ENCODE measurements at regions not wholly inside any gene's neighbourhood (a gene's known extent, or its start where the extent isn't known, plus 50 kb on each side); places are given as distances from the start of the nearest gene placed in this dataset.

- TF ChIP-seq CTCF (IDR thresholded peaks at IDR 0.05; ENCODE audit: low read depth, low read length) = no peak
- peak; percentile 7 for DNase-seq (ENCODE audit: extremely low read depth, low read depth)
Observed at GRCh38 chr5:125093776-125094175, 347.3 kb upstream of the ZNF608 start.

- DNase-seq (ENCODE audit: extremely low read depth, low read depth) = no peak
- no peak for TF ChIP-seq CTCF (IDR thresholded peaks at IDR 0.05; ENCODE audit: low read depth, low read length)
Observed at GRCh38 chr5:125100342-125100741, 353.9 kb upstream of the ZNF608 start.

GRCh38 chr5:125100951-125101350 is 354.5 kb upstream of the ZNF608 start:
- TF ChIP-seq CTCF (IDR thresholded peaks at IDR 0.05; ENCODE audit: low read depth, low read length) = no peak
- no peak for DNase-seq (ENCODE audit: extremely low read depth, low read depth)

- TF ChIP-seq CTCF (IDR thresholded peaks at IDR 0.05; ENCODE audit: low read depth, low read length) = no peak
- no peak for DNase-seq (ENCODE audit: extremely low read depth, low read depth)
Observed at GRCh38 chr5:125103459-125103858, 357.0 kb upstream of the ZNF608 start.

GRCh38 chr5:125106271-125106670 is 359.8 kb upstream of the ZNF608 start:
- DNase-seq (ENCODE audit: extremely low read depth, low read depth) = no peak
- TF ChIP-seq CTCF (IDR thresholded peaks at IDR 0.05; ENCODE audit: low read depth, low read length) = no peak

GRCh38 chr5:125106881-125107280 is 360.4 kb upstream of the ZNF608 start:
- no peak for TF ChIP-seq CTCF (IDR thresholded peaks at IDR 0.05; ENCODE audit: low read depth, low read length)
- DNase-seq (ENCODE audit: extremely low read depth, low read depth) = no peak

GRCh38 chr5:125109293-125109692 is 362.9 kb upstream of the ZNF608 start:
- no peak for DNase-seq (ENCODE audit: extremely low read depth, low read depth)
- no peak for TF ChIP-seq CTCF (IDR thresholded peaks at IDR 0.05; ENCODE audit: low read depth, low read length)

Measured in AG09319 (cell line).